HFFc6 (cell line): ENCODE measurements at regions not wholly inside any gene's neighbourhood (a gene's known extent, or its start where the extent isn't known, plus 50 kb on each side); places are given as distances from the start of the nearest gene placed in this dataset.

ENCODE experiments used
- DNase-seq: peaks from one replicate; pipeline ENCODE4 v3.0.0-alpha.2; 2018
- H3K27ac Mint-ChIP-seq: 2 replicates; pipeline ENCODE4 v1.8.0; 2020; ENCODE audit warnings: mild to moderate bottlenecking, mixed read lengths
- H3K27me3 Mint-ChIP-seq: 2 replicates; pipeline ENCODE4 v1.8.0; 2021; ENCODE audit warnings: mild to moderate bottlenecking, moderate library complexity, mixed read lengths; ENCODE audit not compliant: insufficient read depth
- H3K36me3 Mint-ChIP-seq: 2 replicates; pipeline ENCODE4 v1.8.0; 2021; ENCODE audit warnings: low read depth, mixed read lengths
- H3K4me1 Mint-ChIP-seq: 2 replicates; pipeline ENCODE4 v1.8.0; 2020; ENCODE audit warnings: low read depth, mixed read lengths
- H3K4me3 Mint-ChIP-seq: 2 replicates; pipeline ENCODE4 v1.8.0; 2020; ENCODE audit warnings: mild to moderate bottlenecking, moderate library complexity, mixed read lengths
- H3K9me3 Mint-ChIP-seq: 2 replicates; pipeline ENCODE4 v1.8.0; 2020; ENCODE audit warnings: mild to moderate bottlenecking, mixed read lengths
- TF ChIP-seq, protein P1 (sequence below): fragments of 200-600 bp; sonication (generic); IDR thresholded peaks from 2 replicates; pipeline ENCODE4 v1.5.0; 2021; ENCODE audit warnings: antibody characterized with exemption, mild to moderate bottlenecking

DNA sequence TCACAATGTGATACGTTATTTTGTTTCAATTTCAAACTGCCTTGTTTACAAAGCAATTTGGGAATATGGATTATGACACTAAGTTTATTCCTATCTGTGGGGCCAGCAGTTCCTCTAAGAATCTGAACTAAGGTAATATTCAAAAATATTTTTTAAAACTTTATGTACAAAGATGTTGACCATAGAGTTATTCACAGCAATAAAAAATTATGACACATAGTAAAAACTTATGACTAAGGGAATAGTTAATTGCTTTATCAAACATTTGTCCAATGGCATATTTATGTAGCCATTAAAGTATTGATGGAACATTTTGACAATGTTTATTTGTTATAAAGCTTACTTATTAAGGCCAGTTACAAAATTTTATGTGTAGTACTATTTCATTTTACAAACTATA is 73.4 kb upstream of the FREM1 start:
- Mint-ChIP-seq H3K9me3 (peaks cover 4% of the 10 kb centered on the region), H3K4me3 (no peak overlapping the region), H3K27me3 (peaks cover 5% of the 10 kb centered on the region), H3K36me3 (no peaks in the 10 kb centered on the region), H3K4me1 (no peaks in the 10 kb centered on the region), H3K27ac (no peak overlapping the region)
- TF ChIP-seq, protein P1, sequence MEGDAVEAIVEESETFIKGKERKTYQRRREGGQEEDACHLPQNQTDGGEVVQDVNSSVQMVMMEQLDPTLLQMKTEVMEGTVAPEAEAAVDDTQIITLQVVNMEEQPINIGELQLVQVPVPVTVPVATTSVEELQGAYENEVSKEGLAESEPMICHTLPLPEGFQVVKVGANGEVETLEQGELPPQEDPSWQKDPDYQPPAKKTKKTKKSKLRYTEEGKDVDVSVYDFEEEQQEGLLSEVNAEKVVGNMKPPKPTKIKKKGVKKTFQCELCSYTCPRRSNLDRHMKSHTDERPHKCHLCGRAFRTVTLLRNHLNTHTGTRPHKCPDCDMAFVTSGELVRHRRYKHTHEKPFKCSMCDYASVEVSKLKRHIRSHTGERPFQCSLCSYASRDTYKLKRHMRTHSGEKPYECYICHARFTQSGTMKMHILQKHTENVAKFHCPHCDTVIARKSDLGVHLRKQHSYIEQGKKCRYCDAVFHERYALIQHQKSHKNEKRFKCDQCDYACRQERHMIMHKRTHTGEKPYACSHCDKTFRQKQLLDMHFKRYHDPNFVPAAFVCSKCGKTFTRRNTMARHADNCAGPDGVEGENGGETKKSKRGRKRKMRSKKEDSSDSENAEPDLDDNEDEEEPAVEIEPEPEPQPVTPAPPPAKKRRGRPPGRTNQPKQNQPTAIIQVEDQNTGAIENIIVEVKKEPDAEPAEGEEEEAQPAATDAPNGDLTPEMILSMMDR, result no peak
- DNase-seq, result no peak

DNA sequence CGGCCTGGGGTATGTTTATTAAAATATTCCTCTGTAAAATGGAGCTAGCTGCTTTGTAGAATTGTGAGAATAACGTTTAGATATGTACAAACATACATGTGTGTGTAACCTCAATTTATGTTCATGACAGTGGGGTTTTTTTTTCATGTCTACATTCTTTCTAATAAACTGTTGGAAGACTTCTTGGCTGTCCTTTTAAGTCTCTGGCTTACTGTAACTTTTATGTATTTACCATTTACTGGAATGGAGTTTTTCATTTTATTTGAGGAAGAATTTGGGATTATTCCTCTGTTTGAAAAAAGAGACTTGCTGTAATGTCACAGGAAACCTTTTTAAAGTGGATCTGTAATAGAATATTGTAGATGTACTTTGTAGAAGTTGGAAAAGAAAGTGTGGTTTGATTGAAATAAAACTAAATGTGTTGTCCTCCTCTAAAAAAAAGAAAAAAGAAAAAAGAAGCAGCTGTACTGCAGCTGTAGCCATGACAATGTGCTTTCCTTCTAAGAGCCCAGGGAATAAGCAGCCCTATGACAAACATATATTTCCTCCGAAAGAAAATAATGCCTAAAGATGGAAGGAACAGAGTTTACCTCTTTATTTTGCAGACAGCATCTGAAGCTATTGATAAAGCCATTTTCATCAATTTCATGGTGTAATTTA is 71.2 kb upstream of the FREM1 start:
- Mint-ChIP-seq H3K27me3 (peaks cover 5% of the 10 kb centered on the region), H3K27ac (no peak overlapping the region), H3K9me3 (peaks cover 11% of the 10 kb centered on the region), H3K4me1 (no peaks in the 10 kb centered on the region), H3K36me3 (no peaks in the 10 kb centered on the region), H3K4me3 (no peak overlapping the region)
- no peak for DNase-seq
- TF ChIP-seq, protein P1, result no peak

DNA sequence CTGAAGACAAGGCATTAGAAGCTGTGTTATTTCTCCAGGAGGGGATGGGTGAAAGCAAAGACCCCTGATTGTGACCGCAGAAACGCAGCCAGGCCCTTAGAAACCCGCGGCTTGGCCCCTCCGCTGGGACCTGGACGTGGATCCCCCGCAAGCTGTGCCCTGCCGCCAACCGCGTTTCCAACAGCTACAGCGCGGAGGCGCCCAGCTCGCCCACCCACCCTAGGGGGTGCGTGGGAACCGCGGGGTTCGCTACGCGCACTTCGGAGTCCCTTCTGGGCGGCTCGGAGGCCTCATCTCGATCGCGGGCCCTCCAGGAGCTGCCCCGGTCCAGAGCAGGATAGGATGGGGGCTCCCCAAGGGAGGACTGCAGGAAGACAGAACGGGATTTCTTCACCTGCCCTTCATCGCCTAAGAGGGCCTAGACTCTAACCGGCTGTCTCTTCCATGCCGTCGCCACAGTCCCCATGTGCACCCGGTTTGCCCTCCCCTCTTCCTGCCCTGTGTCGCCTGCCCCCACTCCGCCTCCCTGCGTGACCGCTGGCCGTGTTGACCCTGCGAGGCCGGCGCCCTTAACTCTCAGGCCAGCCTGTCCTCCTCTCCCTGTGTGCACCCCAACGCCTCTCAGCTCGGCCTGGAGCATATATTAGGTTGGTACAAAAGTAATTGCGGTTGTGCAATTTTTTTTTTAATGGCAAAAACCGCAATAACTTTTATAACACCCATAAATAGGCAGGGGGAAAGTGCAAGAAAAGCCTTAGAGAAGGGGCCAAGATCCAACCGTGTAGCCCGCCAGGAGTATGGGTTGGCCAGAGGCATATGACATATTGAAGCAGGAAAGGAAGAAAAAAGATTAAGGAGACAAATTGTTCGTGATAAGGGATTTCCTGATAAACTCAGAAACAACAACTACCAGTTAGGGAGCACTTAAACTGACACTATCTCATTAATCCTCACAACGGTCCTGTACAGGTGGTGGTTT is 68.1 kb upstream of the FREM1 start:
- no peak for DNase-seq
- H3K27me3 Mint-ChIP-seq, result peaks cover 5% of the 10 kb centered on the region
- no peak overlapping the region for H3K27ac Mint-ChIP-seq
- H3K9me3 Mint-ChIP-seq, result peaks cover 19% of the 10 kb centered on the region
- TF ChIP-seq, protein P1, result no peak
- no peaks in the 10 kb centered on the region for H3K4me1 Mint-ChIP-seq
- no peak overlapping the region for H3K4me3 Mint-ChIP-seq
- H3K36me3 Mint-ChIP-seq, result no peaks in the 10 kb centered on the region

DNA sequence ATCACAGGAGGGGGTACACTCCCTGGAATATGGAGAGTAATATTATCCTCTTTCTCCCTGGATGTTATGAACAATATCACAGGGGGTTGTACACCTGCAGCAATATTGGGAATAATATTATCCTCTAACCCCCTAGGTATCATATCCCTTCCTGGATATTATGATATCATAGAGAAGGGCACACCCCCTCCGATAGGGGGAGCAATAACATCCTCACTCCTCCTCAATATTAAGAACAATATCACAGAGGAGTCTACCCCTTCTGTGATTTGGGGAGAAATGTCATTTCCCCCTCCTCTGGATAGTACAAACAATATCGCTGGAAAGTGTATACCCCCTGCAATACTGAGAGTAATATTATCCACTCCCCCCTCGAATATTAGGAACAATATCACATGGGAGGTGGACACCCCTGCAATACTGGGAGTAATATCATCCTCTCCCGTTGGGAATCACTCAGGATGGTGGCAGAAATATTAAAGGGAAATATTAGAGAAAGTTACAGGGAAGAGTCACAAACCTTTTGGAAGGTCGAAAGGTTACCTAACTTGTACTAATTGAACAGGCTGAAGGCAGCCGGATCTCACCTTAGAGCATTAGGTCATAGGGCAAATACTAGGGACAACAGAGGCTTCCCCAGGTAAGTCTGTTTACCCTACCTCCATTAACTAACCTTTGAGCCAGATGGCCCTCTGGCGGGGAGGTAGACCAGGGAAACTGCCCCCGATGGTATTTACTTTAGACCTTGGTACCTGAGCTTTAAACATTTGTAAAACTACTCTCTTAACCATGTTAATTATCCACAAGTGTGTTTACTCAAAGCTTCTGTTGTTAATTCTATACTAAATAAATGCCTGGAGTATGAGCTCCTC is 57.5 kb upstream of the FREM1 start:
- no peak for DNase-seq
- TF ChIP-seq, protein P1, result no peak
- Mint-ChIP-seq H3K27ac (no peak overlapping the region), H3K27me3 (peaks cover 1% of the 10 kb centered on the region), H3K9me3 (peaks cover 22% of the 10 kb centered on the region; the same call in 1 of the 2 replicates), H3K36me3 (no peaks in the 10 kb centered on the region), H3K4me1 (no peaks in the 10 kb centered on the region), H3K4me3 (no peak overlapping the region)

DNA sequence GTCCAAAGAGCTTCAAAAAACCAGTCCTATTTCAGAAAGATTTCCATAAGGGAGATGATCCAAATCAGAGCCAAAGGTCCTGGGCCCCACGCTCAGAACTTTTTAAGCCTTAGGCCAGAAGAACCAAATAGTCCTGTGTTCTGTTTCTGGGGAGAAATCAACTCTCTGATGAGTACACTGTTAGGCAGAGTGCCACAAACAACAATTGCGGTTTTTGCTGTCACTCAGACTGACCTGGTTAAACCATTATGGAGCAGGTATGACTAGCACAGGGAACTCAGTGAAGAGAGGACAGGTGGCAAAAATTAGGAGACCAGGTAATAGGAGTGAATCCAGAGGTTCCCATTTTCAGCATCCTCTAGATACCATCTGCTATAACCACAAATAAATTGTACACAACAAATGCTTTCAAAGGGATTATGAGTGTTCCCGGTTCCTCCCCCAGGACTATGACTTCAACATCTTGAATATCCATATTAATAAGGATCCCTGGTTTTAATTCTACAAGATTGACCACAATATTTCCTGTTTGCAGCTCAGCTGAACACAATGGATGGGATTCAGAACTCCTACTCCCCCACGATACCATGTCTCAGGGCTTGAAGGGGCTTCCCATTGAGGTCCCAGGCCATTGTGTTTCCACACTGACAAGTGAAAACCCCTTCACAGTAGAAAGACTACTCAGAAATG is 52.1 kb upstream of the FREM1 start:
- DNase-seq, result no peak
- TF ChIP-seq, protein P1, result no peak
- Mint-ChIP-seq H3K4me1 (no peaks in the 10 kb centered on the region), H3K36me3 (no peaks in the 10 kb centered on the region), H3K9me3 (peaks cover 22% of the 10 kb centered on the region), H3K27me3 (peaks cover 1% of the 10 kb centered on the region; the same call in 1 of the 2 replicates), H3K4me3 (no peak overlapping the region), H3K27ac (no peak overlapping the region)
